Stimulated activated CD4-positive, alpha-beta T cell treated with anti-CD3 and anti-CD28 coated beads, Interleukin-12 subunit alpha, Interleukin-12 subunit beta, amount 100 ng/mL, for 24 hours (primary cell): ENCODE measurements at regions not wholly inside any gene's neighbourhood (a gene's known extent, or its start where the extent isn't known, plus 50 kb on each side); places are given as distances from the start of the nearest gene placed in this dataset.
A peak's percentile ranks its signal among the peaks of the same experiment; 100 is the strongest.
"Not testable (repeated sequence)": the region's sequence is repeated elsewhere in the genome, so short reads cannot be mapped to it uniquely, and the experiment has no call there.

Experiments used
- DNase-seq, 2 experiments: peaks; one replicate each; pipeline ENCODE4 v3.0.0-alpha.2; 2020; ENCODE audit warnings: low read depth in 2 of 2

DNA sequence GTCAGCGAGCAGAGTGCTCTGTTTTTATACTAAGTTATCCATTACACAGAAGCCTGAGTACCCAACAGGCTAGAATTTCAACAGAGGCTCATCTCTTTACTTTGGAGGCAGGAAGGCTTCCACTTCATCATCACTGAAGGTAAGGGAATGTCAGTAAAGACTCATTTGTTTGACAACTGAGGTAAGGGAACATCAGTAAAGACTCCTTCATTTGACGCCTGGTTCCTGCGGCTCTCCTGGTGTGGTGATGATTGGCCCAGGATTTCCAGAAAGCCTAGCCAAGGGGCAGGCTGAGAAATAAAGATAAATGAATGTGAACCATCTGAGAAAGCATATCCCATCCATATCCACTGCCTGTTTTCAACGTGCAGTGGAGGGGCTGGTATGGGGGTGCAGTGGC lies 244.6 kb upstream of the ECI2 start:
- no peak for DNase-seq

DNA sequence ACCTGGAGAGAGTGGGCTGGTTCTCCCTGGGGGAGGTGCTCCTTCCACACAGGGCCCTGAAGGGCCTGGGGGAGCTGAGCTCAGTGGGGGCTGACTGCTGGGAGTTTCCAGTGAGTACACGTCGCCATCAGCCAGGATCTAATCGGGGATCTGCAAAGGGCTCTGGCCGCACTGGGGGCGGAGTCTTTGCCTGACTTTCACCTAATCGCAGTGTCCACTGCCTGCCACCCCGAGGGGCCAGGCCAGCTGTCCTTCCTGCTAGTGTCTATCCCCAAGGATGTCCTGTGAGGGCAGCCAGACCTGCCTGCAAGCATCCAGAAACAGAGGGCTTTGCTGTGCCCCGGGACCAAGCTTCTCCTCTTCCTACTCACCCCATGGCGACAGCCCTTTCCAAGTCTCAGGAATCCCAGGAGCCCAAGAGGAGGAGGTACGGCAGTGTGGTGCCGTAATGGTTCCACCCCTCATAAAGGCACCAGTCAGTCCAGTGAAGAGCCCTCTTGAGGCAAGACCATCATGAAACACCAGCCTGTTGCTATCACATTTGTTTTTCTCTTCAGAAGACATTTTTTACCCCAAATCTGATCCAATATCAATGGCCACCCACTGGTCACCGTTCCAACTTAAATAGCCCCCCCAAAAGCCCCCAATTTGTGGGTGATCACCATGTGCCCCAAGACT lies 243.1 kb upstream of the ECI2 start:
- no peak for DNase-seq

DNA sequence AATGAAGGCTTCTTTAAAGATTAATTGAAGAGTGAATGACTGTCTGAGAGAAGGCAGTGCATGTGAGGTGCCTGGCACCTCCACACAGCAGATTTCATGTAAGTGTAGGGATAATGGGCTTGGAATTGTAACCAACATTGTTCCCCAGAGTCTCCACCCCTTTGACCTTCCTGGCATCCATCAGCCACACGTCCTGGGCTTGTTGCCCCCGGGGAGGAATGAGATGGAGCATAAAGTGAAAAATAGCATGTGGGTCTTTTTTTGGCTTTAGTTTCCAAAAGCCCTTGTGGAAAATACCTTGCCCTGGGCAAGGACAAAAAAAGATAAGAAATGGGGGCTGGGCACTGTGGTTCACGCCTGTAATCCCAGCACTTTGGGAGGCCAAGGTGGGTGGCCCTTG lies 242.2 kb upstream of the ECI2 start:
- no peak for DNase-seq

DNA sequence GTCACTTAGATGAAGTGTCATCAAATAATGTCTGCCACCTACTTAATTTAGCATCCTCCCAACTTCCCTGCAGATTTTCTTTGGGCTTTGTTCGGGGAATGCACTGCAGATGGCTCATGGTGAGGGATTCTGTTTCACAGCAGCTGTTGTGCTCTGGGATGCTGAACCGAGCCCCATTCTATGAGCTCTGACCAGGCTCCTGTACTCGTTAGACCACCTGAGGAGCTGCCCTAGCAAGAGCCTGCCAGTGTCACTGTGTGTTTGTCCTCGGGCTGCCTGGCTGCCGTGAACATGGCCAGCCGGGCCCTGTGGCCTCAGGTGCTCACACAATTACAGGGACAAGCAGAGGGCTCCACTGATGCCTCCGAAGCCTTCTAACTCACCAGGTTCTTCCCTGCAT lies 238.8 kb upstream of the ECI2 start:
- no peak for DNase-seq

DNA sequence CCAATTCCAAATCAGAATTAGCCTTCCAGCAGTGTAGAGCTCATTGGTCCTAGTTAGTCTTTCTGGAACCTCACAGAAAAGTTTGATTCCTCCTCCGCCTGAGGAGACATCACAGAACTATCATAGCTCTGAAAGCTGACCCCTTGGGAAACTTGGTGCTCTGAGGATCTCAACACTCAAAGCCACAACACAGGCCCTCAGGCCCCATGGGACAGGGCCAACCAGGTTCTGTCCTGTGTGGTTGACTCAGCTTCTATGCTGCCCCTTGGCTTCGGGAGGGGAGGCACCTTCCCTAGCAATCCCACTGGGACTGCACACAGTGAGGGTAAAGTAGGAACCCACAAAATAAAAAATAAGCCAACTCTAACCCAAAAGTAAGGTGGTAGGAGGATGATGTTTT lies 237.5 kb upstream of the ECI2 start:
- no peak for DNase-seq

DNA sequence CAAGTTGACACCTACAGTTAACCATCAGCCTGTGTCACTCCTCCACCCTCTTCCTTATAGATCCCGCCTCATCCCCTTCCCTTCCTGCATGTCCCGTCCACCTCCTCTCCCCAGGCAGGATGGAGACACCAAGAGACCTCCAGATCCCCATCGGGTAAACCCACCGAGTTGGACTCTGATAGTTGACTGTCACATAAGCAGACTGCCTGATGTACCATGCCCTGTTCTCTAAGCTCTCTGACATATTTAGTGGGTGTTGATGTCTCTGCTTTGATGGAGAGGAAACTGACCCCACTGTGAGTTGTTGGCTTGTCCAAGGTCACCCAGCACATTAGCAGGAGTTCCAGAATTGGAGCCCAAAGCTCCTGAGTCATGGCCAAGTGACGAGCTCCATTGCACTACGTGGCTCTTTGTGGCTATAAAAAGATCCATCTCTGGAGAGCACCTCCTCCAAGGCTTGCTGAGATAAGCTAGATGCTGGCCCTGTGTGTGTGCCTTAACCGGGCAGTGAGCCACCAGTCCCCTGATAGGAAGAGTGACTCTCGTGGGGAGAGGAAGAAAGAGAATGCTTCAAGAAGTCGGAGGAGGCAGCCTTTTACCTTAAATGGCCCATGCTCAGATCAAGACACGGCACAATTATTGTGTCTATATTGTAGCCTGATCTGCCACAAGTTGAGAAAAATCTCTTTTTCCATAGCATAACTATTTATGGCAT lies 236.0 kb upstream of the ECI2 start:
- DNase-seq, result no peak

DNA sequence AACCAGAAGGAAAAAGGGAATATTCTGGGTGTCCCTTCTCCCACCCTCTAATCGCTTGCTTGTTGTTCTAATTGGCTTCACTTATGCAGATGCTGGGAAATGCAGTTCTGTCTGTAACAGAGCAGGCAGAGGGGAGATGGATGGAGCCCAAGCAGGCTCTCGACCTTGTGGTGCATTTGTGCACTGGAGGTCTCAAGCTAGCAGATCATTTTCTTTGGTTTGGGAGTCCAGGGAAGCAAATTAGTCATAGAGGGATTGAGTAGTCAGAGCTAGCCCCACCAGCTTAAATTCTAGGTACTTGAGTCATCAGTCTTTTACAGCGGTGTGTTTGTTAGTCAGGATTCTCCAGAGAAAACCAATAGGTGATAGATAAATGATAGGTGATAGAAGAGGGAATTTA lies 234.7 kb upstream of the ECI2 start:
- DNase-seq, result no peak

DNA sequence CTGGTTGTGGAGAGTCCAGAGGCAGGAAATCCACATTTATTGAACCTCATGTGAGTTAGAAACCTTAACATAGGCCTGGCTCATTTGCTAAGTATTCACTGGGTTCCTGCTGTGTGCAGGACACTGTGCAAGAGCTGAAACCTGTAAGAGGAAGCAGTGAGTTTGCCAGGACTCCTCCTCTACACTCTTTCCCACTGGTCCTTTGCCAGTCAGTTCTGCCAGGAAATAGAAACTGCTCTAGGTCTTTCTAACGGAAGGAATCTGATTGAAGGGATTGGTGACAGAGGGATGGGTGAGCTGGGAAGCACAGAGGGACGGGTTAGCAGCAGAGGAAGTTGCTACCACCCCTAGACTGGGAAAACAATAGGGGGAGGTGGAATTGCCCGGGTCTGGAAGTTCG lies 234.2 kb upstream of the ECI2 start:
- no peak for DNase-seq

DNA sequence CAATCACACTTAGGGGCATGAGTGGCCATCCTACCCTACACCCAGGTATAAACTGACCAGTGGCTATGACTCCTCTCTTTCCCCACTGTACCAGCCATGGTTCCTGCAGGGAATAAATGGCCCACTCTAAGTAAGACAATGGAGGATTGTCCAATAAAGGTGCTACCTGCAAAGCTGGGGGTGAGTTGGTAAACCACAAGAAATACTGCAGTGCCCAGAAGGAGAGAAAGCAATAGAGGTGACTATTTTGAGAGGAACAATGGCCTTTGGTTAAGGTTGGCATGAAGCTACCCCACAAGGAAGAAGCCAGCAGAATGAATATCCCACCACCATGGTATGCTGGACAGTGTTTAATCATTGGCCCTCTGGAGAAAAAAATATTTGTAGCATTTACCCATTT lies 233.3 kb upstream of the ECI2 start:
- DNase-seq, result no peak

DNA sequence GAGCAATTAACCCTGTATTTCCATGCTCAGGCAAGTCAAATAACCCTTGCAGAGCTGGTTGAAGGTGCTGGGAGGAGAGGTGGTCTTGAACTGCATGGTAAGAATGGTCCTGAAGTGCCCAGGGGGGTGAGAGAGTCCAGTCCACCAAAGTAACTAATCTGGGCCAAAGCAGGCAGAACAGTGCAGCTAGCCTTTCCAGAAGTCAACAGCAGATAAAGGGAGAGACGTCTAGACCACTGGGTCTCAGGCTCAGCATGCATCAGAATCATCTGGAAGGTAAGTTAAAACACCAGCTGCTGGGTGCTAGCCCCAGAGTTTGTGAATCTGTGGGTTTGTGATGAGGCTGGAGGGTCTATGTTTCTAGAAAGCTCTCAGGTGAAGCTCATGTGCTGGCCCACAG lies 232.3 kb upstream of the ECI2 start:
- DNase-seq, result no peak

DNA sequence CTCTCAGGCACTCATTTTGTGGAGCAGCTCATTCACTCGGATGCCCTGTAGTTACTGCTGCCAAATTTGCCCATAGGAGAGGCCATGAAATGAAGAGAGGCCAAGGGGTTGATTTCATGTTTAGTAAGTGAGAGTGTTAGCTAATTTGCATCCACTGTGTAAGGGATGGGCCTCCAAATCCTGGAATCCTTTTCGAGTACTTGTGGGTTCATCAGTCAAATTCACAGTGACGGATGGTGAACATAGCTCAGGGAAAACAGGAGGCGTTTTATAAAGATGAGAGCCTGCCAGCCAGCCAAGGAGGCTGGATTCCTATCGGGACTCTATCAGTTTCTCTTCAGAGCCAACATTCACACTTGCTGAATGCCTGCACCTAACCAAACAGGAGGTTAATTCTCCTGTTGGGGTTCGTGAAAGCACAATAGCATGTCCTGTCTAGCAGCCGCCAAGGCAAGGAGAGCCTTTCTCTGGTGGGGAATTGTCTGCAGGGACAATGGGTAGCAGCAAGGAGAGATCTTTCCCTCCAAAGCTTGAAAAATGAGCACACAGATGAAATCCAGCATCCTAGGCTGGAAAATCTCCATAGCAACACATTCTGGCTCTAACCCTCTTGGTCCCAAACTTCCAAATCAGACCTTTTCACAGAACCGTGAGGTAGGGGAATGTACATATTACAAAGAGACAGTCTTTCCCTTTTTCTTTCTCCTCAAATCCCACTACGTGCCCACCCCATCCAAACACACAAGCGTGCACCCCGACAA lies 231.4 kb upstream of the ECI2 start:
- no peak for DNase-seq

DNA sequence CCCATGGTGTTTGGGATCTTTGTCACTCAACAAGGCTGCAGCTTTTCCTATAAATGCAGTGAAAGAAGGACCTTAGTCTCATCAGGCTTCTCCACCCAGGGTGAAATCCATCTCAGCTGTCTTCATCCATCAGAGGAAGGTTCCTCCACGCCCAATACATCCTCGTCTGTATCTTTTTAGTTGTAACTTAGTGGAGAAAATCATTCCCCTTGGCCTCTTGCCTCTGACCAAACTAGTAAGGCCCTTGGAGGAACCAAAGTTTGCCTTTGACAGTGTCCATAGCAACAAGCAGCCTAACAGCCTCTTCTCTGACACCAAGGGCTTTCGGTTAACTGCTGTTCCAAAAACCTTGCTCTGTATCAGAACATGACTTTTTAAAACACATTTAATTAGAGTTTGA lies 230.3 kb upstream of the ECI2 start:
- no peak for DNase-seq

DNA sequence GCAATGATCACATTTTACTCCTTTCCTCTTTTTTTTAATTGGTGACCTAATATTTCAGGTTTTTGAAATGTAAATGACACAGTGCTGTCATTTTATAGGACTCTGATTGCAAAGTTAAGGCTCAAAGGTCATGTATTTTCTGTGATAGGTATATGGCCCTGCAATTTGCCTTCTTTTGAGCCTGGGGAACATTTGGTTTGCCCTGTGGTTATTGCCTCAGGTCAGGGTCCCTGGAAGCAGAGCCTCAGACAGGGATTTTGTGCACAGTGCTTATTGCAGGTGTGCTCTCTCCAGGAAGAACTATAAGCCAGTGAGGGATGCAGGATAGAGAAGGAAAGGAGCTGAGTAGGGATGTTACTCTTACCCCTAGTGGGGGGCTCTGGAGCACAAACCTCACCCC lies 229.3 kb upstream of the ECI2 start:
- no peak for DNase-seq

DNA sequence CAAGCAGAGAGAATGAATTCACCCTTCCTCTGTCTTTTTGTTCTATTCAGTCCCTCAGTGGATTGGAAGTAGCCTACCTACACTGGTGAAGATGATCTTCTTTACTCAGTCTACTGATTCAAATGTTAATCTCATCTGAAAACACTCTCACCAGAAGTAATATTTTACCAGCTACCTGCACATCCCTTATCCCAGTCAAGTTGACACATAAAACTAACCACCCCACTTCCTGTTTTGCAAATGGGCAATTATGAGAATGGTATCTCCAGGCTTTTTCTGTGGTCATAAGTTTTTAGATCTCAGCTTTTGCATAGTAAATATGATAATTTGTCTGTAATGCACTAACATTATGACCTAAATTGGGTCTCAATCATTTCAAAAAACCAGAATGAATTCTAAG lies 228.8 kb upstream of the ECI2 start:
- no peak for DNase-seq

DNA sequence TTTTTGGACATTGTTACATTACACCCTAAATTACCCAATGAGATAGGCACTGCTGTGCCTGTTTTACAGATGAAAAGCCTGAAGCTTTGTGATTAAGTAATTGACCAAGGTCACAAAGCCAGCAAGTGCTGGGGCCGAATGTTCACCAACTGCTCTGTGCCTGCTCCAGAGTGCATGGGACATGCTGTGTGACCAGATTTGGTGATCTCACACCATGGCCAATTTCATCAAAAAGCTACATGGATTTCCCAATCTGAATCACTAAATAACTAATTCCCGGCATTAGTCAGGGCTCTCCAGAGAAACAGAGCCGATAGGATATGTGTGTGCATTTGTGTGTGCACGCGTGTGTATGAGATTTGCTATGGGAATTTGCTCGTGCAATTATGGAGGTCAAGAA lies 228.3 kb upstream of the ECI2 start:
- no peak for DNase-seq

DNA sequence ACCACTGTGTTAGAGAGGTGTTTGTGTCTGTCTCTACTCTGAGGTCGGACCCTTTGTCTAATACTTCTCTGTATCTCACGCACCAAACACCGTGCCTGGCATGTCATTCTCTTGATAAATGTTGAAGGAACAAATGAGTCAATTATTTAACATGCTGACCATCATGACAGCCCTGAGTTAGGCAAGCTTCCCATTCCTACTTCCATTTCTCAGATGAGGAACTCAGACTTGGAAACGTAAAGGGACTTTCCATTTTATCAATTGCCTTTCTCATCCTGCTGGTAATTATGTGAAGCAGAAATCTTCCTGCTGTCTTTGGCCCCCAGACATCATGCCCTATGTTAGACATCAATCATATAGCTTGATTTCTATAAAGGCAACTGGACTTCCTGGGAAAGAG lies 227.0 kb upstream of the ECI2 start:
- no peak for DNase-seq

DNA sequence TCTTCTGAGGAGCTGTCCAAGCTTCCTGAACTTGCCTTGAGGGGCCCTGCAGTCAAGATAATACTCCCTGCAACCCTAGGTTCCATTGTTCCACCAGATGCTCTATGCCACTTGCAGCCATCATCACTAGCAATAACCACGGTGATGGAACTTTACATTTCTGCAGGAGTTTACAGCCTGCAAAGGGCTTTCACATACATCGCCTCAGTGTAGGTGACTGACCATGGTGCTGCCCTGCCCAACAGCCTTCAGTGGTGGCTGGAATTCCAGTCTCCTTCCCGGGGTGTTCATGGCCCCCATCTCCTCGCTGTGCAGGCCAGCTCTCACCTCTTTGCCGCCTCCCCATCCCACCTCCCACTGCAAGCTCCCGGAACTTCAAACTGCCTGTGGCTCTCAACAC lies 225.5 kb upstream of the ECI2 start:
- DNase-seq, result no peak

DNA sequence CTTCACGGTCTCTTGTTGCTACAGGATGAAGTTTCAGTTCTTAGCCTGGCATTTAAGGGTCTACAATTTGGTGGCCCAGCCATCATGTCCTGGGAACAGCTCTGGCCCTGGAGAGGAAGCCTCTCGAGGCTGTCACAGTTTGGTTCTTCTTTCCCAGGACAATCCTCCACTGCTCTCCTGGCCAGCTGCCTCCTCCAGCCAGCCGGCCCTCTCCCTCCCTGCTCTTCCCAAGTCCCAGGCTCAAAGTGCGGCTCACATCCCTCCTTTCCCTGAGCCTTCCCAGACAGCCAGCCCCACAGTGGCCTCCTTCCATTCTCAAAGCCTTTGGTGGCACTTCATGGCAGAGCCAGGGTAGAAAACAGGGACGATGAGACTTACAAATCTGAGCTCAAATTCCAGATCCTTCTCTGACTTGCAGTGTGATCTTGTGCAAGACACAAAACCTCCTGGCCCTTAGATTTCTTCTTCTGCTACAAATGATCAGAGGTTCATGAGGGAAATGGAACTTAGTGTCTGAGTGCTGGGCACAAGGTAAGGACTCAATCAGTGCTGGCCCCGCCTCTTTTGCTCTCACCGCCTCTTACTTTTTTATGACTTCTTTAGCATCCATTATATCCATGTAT lies 223.8 kb upstream of the ECI2 start:
- DNase-seq, result no peak

DNA sequence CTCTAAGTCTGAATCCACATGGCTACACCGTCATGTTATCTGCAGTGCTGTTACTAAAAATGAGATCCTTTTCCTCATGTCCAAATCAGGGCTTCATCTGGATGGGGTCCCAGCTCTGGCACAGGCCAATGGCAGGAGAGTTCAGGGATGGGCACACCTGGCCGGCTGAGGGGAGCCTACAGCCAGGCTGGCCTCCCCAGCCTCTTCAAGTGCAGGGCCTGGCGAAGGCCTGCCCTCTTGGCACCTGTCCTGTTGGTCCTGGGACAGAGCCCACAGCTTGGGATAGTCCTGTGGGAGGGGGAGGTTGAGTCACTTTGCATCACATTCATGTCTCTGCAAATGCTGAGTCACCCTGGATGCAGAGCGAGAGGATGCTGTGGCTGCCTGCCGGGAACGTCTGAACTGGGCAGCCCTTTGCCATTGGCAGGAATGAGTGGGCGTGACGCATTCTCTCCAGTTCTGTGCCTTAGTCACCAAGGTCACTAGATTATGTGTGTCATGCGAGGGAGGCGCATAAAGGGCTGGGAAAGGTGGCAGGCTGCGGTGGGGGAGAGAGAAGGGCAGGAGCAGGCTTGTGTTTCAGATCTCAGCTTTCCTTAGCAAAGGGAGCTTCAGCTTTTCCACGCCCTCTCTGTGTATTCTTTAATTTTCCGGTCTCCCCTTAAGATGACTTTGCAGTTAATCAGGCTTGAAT lies 223.2 kb upstream of the ECI2 start:
- DNase-seq, result peak in 1 of 2 experiments; percentile 9

DNA sequence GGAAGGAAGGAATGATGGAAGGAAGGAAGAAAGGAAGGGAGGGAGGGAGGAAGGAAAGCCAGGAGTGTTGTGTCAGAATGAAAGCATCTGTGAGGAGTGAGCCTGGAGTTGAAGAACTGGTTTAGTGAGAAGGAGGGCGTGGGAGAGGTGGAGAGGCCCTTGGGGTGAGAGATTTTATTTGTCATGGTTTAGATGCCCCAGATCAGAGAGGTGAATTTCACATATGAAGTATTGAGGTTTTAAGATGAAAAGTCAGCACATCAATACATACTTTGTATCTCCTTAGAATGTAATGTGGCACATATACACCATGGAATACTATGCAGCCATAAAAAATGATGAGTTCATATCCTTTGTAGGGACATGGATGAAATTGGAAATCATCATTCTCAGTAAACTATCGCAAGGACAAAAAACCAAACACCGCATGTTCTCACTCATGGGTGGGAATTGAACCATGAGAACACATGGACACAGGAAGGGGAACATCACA lies 222.3 kb upstream of the ECI2 start:
- not testable (repeated sequence) for DNase-seq

DNA sequence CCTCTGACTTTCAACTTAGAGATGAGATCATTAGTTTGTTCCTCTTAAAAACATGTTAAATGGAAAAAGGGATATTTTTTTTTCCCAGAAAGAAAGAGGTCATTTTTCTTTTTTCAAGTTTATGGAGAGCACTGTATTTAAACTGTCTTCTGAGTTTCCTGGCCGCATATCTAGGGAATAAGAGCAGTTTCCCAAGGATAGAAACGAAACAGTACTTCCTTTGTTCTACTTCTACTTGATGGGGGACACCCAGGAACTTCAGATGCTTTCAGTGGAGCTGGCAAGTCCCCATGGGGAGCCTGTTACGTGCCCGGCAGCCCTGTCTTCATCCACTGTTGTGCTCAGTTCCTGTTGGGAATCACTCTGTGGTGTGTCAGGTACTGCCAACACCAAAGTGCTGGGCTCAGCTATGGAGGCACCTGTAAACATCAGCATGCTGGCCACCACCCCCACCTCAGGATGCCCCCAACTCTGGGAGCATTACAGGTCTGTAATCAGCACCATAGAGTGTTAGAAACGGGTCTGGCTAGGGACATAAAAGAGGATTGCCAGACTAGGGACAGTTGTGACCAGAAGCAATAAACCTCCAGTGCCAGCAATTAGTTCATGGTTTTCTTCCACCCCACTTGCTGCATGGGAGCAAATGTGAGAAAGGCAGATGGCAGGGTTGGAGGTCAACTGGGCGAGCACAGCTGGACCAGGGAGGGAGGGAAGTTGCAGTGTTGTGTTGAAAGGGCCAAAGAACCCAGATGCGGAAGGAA lies 221.7 kb upstream of the ECI2 start:
- DNase-seq, result no peak
